GM19023 (cell line): ENCODE measurements at regions not wholly inside any gene's neighbourhood (a gene's known extent, or its start where the extent isn't known, plus 50 kb on each side); places are given as distances from the start of the nearest gene placed in this dataset.

Experiments
- ATAC-seq: cut with Tn5 transposase; IDR thresholded peaks from one replicate; pipeline ENCODE4 v1.9.1; 2021; ENCODE audit warnings: mild to moderate bottlenecking, moderate library complexity; ENCODE audit not compliant: unreplicated experiment

GRCh38 chr15:38072007-38072347 lies 137.5 kb downstream of the TMCO5A start:
- ATAC-seq: no peak

GRCh38 chr15:38072348-38073177 lies 138.1 kb downstream of the TMCO5A start:
- peak; percentile 66 for ATAC-seq

DNA sequence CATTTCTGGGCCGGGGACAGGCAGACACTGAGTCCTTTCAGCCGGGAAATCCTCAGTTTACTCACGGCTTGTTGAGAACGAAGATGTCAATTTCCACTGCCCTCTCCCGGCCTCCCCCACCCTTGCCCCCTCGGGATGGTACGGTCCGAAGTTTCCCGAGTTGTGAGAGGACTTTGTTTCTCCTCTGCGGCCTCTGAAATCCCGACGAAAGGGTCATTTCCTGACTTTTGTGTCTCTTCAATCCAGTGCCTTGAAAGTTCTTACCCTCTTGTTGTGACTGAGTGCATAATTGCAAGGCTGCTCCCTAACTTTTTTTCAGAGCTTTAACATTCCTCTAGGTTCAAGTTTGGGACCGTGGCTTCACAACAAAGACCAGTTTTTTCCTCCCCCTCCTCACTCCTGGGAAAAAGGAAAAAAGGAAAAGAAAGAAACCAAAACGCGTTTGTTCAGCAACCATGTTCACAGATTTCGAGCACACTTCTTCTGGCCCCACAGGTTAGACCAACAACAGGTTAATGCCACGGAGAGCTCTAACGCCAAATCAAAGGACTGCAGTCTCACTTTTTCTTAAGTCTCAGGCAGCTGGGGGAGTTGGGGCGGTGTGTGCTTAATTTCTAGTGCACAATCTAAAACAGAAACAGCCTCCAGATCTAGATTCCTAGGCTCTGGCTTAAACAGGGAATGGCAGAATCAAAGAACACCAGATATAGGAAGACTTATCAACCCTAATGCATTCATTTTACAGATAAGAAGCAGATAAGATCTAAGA lies 138.9 kb downstream of the TMCO5A start:
- no peak for ATAC-seq

GRCh38 chr15:38074029-38074428 lies 139.6 kb downstream of the TMCO5A start:
- ATAC-seq: no peak

DNA sequence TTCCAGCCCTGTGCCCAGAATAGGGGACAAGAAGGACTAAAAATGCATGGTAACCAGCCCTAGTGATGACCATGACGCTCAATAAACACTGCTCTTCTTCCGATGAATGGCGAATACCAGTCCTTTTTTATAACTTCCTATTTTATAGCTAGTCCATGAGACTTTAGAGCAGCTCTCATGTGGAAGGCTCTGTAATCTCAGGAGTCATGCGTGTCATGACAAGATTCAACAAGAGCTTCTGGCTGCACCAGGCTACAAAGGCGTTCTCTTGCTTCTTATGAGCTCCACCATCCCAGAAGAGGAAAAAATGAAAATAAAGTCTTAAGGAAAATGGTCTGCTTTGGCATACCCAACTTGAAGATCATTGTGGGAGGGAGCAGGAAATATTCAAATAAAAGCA lies 141.0 kb downstream of the TMCO5A start:
- ATAC-seq: no peak

GRCh38 chr15:38076786-38077185 lies 142.3 kb downstream of the TMCO5A start:
- no peak for ATAC-seq

DNA sequence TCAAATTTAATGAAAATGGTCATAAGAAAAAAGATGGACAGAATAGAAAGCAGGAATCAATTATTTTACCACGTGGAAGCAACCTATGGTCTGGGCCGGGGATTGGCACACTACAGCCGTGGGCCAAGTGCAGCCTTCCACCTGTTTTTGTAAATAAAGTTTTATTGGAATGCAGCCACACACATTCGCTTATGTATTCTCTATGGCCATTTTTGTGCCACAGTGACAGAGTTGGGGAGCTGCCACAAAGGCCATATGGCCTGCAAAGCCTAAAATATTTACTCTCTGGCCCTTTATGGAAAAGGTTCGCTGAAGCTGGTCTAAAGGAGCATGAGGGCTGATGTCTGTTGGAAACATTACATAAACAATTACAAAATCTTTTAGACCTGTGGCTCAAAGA lies 144.8 kb downstream of the TMCO5A start:
- ATAC-seq: no peak

DNA sequence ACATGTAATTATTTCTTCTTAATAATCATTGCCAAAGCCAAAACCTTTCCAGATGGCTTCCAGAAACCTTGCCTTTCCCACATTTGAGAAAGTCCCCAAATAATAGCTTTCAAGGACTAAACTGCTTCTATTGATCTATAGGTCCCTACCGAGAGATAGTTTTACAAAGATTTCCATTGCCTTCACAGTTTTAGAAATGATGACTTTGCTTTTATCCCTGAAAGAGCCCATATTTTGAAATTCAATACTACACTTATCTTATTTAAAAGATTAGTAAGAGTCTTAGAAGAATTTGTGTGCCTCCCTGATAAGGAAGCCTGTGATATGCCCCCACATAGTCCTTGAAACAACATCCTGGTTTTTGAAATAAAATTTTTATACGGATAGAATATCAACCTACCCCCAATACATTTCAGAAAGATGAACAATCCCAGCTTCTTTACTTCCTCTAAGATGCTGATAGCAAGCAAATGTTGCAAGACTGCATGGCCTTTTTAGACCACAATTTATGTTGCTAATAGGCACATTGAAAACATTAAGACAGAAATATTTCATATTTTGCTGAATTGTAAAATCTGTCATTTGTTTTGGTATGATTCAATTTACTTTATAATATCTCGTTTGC lies 146.3 kb downstream of the TMCO5A start:
- no peak for ATAC-seq

DNA sequence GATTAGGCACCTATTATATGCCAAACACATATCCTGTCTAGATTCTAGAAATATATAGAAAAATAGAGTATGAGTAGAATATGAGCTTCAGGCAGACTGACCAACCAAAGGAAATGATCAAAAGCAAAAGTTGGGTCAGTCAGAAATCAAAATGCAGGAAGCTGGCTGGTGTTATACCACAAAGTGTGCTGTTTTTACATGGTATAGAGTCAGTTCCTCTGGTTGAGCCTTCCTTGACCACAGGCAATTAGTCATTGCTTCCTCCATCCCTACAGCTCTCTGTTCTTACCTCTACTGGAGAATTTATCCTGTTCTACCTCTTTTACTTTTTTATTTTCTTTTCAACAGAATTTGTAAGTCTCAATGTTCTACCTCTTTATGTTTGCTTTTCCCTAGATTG lies 149.8 kb downstream of the TMCO5A start:
- peak; percentile 59 for ATAC-seq

- ATAC-seq: peak; percentile 73
Measured at GRCh38 chr15:38085114-38085513, 150.7 kb downstream of the TMCO5A start.

DNA sequence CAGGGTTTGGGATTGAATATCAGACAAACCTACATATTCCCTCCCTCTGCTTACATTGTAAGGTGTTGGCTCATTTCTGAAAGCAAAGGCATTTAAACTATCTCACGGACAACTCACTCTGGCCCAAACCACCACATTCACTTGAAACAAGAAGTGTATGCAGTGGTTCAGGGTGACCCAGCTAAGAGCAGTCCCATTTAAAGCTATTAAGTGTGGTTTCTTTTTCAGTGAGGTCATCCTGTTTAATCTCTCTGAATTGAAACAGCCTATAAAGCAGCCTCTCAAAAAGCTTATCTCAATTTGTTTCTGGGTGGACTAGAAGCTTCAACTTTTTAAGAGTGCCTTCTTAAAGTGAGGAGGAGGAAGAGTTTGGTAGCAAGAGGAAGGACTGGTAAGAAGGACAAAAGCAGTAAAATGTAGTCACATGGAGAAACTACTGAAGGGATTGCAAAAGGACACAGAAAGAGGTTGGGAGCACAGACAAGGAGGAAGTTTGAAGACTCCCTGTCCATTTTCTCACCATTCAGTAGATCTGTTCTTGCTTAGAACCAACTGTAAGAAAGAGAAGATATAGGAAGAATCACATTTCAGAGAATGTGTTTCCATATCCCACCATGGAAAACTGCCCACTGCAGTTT lies 151.6 kb downstream of the TMCO5A start:
- ATAC-seq: no peak

- ATAC-seq: no peak
Measured at GRCh38 chr15:38086611-38087010, 152.2 kb downstream of the TMCO5A start.

- ATAC-seq: no peak
Measured at GRCh38 chr15:38088971-38089370, 154.5 kb downstream of the TMCO5A start.

DNA sequence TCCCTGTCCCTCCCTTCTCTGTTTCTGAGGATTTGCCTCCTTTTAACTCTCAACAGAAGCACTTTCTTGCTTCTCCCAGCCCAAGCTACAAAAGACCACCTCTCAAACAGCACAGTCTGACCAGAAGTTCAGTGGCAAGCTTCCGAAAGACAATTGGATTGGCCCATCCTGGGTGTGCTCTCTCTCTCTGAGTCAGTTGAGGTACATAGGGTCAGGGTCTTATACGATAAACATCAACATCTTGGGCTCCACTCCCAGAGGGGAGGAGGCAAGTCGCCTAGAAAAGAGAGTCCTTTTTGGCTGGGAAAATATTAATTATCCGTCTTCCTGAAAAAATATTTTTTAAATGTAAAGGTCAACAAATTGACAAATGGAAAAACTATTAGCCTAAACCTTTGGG lies 155.8 kb downstream of the TMCO5A start:
- ATAC-seq: no peak

GRCh38 chr15:38090678-38091077 lies 156.2 kb downstream of the TMCO5A start:
- ATAC-seq: no peak

GRCh38 chr15:38091078-38091645 lies 156.7 kb downstream of the TMCO5A start:
- ATAC-seq: no peak

GRCh38 chr15:38093931-38094330 lies 158.7 kb upstream of the SPRED1 start:
- ATAC-seq: no peak

DNA sequence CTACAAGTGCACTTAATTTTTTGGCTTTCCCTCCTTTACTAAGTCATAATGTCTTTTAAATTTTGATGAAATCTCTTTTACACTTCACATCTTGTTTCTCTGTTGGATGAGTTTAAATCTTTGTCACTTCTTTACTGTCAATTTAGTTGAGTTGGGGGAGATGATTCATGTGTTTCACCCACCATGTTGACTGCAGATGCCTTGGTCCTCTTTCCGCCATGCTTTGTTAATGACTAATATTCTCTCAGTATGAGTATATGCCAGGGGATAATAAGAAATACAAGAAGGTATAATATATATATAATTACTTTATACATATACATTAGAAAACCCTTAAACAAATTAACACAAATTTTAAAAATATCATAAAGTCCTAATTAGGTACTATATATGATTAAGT lies 149.7 kb upstream of the SPRED1 start:
- ATAC-seq: no peak

- no peak for ATAC-seq
Measured at GRCh38 chr15:38103564-38103963, 149.1 kb upstream of the SPRED1 start.

DNA sequence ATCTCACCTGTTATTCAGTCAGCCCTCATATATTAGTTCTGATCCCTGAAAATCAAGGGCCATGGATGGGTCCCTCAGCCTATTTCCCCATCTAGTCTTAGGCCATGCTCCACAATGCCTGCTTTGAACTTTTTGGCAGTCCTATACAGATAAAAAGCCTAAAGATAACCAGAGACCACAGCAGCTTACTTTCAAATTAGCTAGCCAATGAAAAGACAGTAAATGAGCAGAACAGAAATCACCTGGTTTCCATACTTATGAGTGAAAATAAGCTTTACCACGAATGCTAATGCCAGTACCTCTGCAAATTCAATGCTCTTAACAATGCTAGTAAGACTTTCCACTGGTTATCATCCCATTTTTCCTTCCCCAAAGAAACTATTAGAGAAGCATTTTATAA lies 141.6 kb upstream of the SPRED1 start:
- ATAC-seq: no peak

DNA sequence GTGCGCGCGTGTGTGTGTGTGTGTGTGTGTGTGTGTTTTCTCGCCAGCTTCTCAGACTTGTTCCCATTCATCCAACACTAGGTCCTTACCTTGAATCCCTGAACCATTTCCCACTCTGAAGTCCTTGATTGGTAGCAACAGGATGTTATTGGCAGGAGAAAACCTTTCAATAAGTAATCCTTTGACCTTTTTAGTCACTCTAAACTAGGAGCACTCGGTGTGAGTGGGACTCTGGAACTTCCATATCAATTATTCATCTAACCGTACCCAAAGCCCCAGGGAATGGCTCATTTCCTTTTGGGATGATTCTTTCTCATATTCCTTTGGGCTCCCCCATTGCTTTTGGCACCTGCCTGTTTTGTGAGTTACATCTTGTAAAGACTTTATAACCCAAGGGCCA lies 140.2 kb upstream of the SPRED1 start:
- no peak for ATAC-seq
